ENCODE measurements at regions not wholly inside any gene's neighbourhood (a gene's known extent, or its start where the extent isn't known, plus 50 kb on each side); places are given as distances from the start of the nearest gene placed in this dataset.
A peak's percentile ranks its signal among the peaks of the same experiment; 100 is the strongest.

- DNase-seq = no peak
These were observed 382.6 kb upstream of the DCN start for GRCh38 chr12:91565246-91565645.

- DNase-seq = no peak
These were observed 380.6 kb upstream of the DCN start for GRCh38 chr12:91563011-91563765.

GRCh38 chr12:91562476-91562875 lies 379.9 kb upstream of the DCN start:
- DNase-seq = no peak

GRCh38 chr12:91561958-91562325 lies 379.3 kb upstream of the DCN start:
- no peak for DNase-seq

GRCh38 chr12:91561301-91561957 lies 378.8 kb upstream of the DCN start:
- no peak for DNase-seq

GRCh38 chr12:91556909-91557308 lies 374.3 kb upstream of the DCN start:
- no peak for DNase-seq

GRCh38 chr12:91555436-91556415 lies 373.1 kb upstream of the DCN start:
- DNase-seq = no peak

- DNase-seq = no peak
These were observed 369.3 kb upstream of the DCN start for GRCh38 chr12:91551927-91552326.

GRCh38 chr12:91551242-91551641 lies 368.6 kb upstream of the DCN start:
- no peak for DNase-seq

- DNase-seq = no peak
These were observed 360.0 kb upstream of the DCN start for GRCh38 chr12:91542666-91543065.

- DNase-seq = peak; percentile 8
These were observed 359.4 kb upstream of the DCN start for GRCh38 chr12:91542067-91542466.

- DNase-seq = no peak
These were observed 355.8 kb upstream of the DCN start for GRCh38 chr12:91538418-91538817.

- no peak for DNase-seq
These were observed 350.7 kb upstream of the DCN start for GRCh38 chr12:91533366-91533765.

- no peak for DNase-seq
These were observed 347.2 kb upstream of the DCN start for GRCh38 chr12:91529829-91530228.

- no peak for DNase-seq
These were observed 341.2 kb upstream of the DCN start for GRCh38 chr12:91523831-91524230.

GRCh38 chr12:91516695-91517047 lies 334.1 kb upstream of the DCN start:
- DNase-seq = no peak

GRCh38 chr12:91515944-91516694 lies 333.5 kb upstream of the DCN start:
- DNase-seq = no peak

- DNase-seq = no peak
These were observed 330.7 kb upstream of the DCN start for GRCh38 chr12:91513313-91513712.

- DNase-seq = no peak
These were observed 329.3 kb upstream of the DCN start for GRCh38 chr12:91511795-91512420.

- no peak for DNase-seq
These were observed 325.1 kb upstream of the DCN start for GRCh38 chr12:91507754-91508153.

GRCh38 chr12:91506452-91506851 lies 323.8 kb upstream of the DCN start:
- DNase-seq = no peak

GRCh38 chr12:91505006-91505405 lies 322.4 kb upstream of the DCN start:
- no peak for DNase-seq

Data from retina (tissue), 1 donor.